ENCODE measurements at regions not wholly inside any gene's neighbourhood (a gene's known extent, or its start where the extent isn't known, plus 50 kb on each side); places are given as distances from the start of the nearest gene placed in this dataset.

DNA sequence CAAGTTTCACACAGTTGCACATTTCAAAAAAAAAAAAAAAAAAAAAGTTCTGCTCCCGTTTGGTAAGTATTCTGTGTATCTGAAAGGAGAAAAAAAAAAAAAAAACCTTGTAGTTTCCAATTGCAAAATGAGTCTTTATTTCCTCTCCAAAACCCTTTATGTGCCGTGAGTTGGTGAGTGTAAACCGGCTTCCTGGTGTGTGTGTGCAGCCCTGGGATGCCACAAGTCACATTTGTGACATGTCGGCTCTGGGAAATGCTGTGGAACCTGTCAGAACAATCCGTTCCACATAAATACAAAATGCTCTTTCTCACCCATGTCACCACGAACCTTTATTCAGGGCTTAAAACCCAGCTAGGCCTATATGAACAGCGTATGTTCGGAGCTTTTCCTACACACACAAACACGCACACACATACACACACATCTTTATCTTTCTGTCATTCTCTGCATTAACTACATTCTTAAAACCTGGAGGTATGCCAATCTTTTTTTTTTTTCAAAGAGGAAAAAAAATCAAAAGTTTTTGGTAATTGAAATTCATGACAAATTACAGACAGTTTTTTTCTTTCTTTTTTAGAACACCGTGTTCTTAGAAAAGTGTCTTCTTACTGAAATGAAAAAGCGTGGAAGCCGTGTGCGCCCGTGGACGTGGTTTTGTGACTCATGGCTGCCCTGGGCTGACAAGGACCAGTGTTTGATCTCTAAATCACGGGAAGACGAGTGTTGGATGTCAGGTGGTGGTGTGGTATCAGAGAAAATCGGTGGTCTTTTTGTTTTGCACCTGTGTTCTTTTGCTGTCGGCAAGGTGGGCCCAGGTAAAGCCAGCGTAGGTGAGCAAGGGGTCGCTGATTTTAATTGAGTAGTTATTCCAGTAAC is 612.0 kb downstream of the VRK1 start:
- ChIA-PET CTCF (no interaction called here), POLR2A (no interaction called here)
- BruUV-seq (replicated peaks) = no TSS peak
- Histone ChIP-seq H3K4me3 (replicated peaks in 1 of 3; ENCODE audit: insufficient read depth in 1 of 3, low read depth in 1 of 3, low read length in 3 of 3) (no peak overlapping the region), H3K9me3 (replicated peaks; ENCODE audit: control insufficient read depth, insufficient read depth, low read length) (peaks cover 4% of the 10 kb centered on the region), H3K27me3 (ENCODE audit: control insufficient read depth in 2 of 2, insufficient read depth in 2 of 2, low read length in 2 of 2) (no peaks in the 10 kb centered on the region), H2AFZ (ENCODE audit: low read depth, low read length) (no peak overlapping the region), H3K4me1 (ENCODE audit: control insufficient read depth, extremely low read depth, insufficient read depth, low read length) (no peaks in the 10 kb centered on the region), H3K27ac (ENCODE audit: insufficient read depth, low read depth, low read length) (no peak overlapping the region), H3K9me1 (replicated peaks; ENCODE audit: control insufficient read depth, extremely low read depth, insufficient read depth, low read length) (no peaks in the 10 kb centered on the region), H4K20me1 (replicated peaks; ENCODE audit: control insufficient read depth, extremely low read depth, insufficient read depth, low read length) (no peaks in the 10 kb centered on the region), H3K9ac (replicated peaks; ENCODE audit: extremely low read depth, insufficient read depth, low read length) (no peak overlapping the region), H3K4me2 (ENCODE audit: insufficient read depth, low read length) (no peak overlapping the region), H3K36me3 (ENCODE audit: control insufficient read depth in 2 of 2, extremely low read depth in 1 of 2, insufficient read depth in 2 of 2, low read length in 2 of 2) (no peaks in the 10 kb centered on the region), H3K79me2 (ENCODE audit: control insufficient read depth, insufficient read depth, low read length) (no peaks in the 10 kb centered on the region)
- TF ChIP-seq, protein P1, sequence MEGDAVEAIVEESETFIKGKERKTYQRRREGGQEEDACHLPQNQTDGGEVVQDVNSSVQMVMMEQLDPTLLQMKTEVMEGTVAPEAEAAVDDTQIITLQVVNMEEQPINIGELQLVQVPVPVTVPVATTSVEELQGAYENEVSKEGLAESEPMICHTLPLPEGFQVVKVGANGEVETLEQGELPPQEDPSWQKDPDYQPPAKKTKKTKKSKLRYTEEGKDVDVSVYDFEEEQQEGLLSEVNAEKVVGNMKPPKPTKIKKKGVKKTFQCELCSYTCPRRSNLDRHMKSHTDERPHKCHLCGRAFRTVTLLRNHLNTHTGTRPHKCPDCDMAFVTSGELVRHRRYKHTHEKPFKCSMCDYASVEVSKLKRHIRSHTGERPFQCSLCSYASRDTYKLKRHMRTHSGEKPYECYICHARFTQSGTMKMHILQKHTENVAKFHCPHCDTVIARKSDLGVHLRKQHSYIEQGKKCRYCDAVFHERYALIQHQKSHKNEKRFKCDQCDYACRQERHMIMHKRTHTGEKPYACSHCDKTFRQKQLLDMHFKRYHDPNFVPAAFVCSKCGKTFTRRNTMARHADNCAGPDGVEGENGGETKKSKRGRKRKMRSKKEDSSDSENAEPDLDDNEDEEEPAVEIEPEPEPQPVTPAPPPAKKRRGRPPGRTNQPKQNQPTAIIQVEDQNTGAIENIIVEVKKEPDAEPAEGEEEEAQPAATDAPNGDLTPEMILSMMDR (IDR thresholded peaks at IDR 0.05; ENCODE audit: extremely low read depth in 1 of 2, insufficient read depth in 1 of 2, low read depth in 1 of 2, low read length in 2 of 2) = no peak
- no peak for TF ChIP-seq GATA2 (IDR thresholded peaks at IDR 0.05; ENCODE audit: insufficient read depth, insufficient read length, low read depth, low read length)
- no peak for TF ChIP-seq FOS (IDR thresholded peaks at IDR 0.05; ENCODE audit: borderline replicate concordance, insufficient read depth, low read length)
- TF ChIP-seq POLR2AphosphoS5 (IDR thresholded peaks at IDR 0.05; ENCODE audit: insufficient read depth, low read depth, low read length) = no peak
- TF ChIP-seq MYC (IDR thresholded peaks at IDR 0.05; ENCODE audit: low read depth, low read length) = no peak
- no peak for TF ChIP-seq POLR2A (IDR thresholded peaks at IDR 0.05; ENCODE audit: low read depth, low read length)
- no peak for TF ChIP-seq EZH2 (IDR thresholded peaks at IDR 0.05; ENCODE audit: borderline replicate concordance, low read depth, low read length, severe bottlenecking)
- TF ChIP-seq MAX (IDR thresholded peaks at IDR 0.05; ENCODE audit: insufficient read depth, insufficient read length) = no peak
- no peak for TF ChIP-seq JUN (IDR thresholded peaks at IDR 0.05; ENCODE audit: borderline replicate concordance, insufficient read depth, insufficient read length, low read depth)
- DNase-seq (ENCODE audit: low read depth, low spot score) (no peak), FAIRE-seq (no peak)
- dilution Hi-C loops (cut with MboI; ENCODE audit: extremely low pct_ligation_motif_present, low sequenced_read_pairs) (no loop called here), intact Hi-C loops (cut with micrococcal nuclease) (no loop called here)
